Heart left ventricle (tissue), 16 donors: ENCODE measurements at regions not wholly inside any gene's neighbourhood (a gene's known extent, or its start where the extent isn't known, plus 50 kb on each side); places are given as distances from the start of the nearest gene placed in this dataset.
A peak's percentile ranks its signal among the peaks of the same experiment; 100 is the strongest.

Source experiments
- ATAC-seq, 4 donors: fragments of 200-7000 bp; cut with Tn5 transposase; one replicate each; pipeline ENCODE4 v1.9.1; 2020 to 2022; ENCODE audit warnings: moderate library complexity in 4 of 4, mild to moderate bottlenecking in 3 of 4, moderate number of reproducible peaks in 1 of 4
- DNase-seq, 5 donors: peaks; one replicate each; pipeline ENCODE4 v3.0.0-alpha.2; 2020
- H3K27ac ChIP-seq, 12 donors: fragments of 200-600 bp; sonication (generic) in 4 of 12; one replicate each; pipeline versions ENCODE4 v1.5.0 to v1.8.0; 2016 to 2022; ENCODE audit warnings: mild to moderate bottlenecking in 2 of 12
- H3K27me3 ChIP-seq, 9 donors: fragments of 200-600 bp; sonication (generic) in 2 of 9; one replicate each; pipeline versions ENCODE4 v1.5.1 to v1.8.0; 2016 to 2022; ENCODE audit warnings: mild to moderate bottlenecking in 3 of 9
- H3K36me3 ChIP-seq, 9 donors: fragments of 200-600 bp; sonication (generic) in 2 of 9; one replicate each; pipeline versions ENCODE4 v1.5.0 to v1.8.0; 2018 to 2022; ENCODE audit warnings: mild to moderate bottlenecking in 2 of 9
- H3K4me1 ChIP-seq, 12 donors: fragments of 200-600 bp; sonication (generic) in 4 of 12; one replicate each; pipeline versions ENCODE4 v1.5.0 to v1.8.0; 2016 to 2022; ENCODE audit warnings: mild to moderate bottlenecking in 3 of 12
- H3K4me3 ChIP-seq, 12 donors: fragments of 200-600 bp; sonication (generic) in 4 of 12; one replicate each; pipeline versions ENCODE4 v1.5.0 to v1.8.0; 2017 to 2022; ENCODE audit warnings: mild to moderate bottlenecking in 9 of 12, moderate library complexity in 4 of 12
- H3K9me3 ChIP-seq, 12 donors: fragments of 200-600 bp; sonication (generic) in 4 of 12; one replicate each; pipeline versions ENCODE4 v1.5.0 to v1.8.0; 2016 to 2022; ENCODE audit warnings: mild to moderate bottlenecking in 1 of 12
- POLR2A ChIP-seq, 2 donors: fragments of 450-650 bp; IDR thresholded peaks; one replicate each; pipeline ENCODE4 v1.6.1; 2017; ENCODE audit warnings: antibody characterized with exemption in 2 of 2, mild to moderate bottlenecking in 2 of 2, moderate library complexity in 2 of 2
- WGBS, 4 donors: extraction: QIAGEN DNeasy Blood & Tissue Kit in 2 of 4; methylation state at CpG; one replicate each; pipeline versions ENCODE4 v1.1.5 to v1.1.7; 2013 to 2018; 5-methylcytosine and 5-hydroxymethylcytosine counted together
- intact Hi-C, 10 donors: fragments of 100-400 bp; cut with DNase I; formaldehyde crosslinking; loops; one replicate each; pipeline versions ENCODE4 v1.11.1 to v1.14.2; 2022
- TF ChIP-seq, protein P1 (sequence below), 12 donors: fragments of 200-600 bp; sonication (generic) in 4 of 12; IDR thresholded peaks; one replicate each; pipeline versions ENCODE4 v1.5.0 to v1.8.0; 2018 to 2022; ENCODE audit warnings: antibody characterized with exemption in 12 of 12, mild to moderate bottlenecking in 5 of 12
- donor health status: ischemic (EF 13 %, LVEDD 7.1; RV severe dilation, severe dysfunction).
- donor health status: healthy with polysubstance abuse.
- donor health status: DM: no; HTN: yes; CAD: no.
- donor health status: DM: no; HTN: no; CAD: no.
- donor health status: ischemic (EF 25% LVEDD 6.9; RV normal size, moderate dysfunction).
- donor health status: ischemic (EF 25% LVEDD 5.7; RV mildly dilated, moderate dysfunction).
- donor health status: healthy.
- donor health status: DM: yes; HTN: yes; CAD: no.
- donor health status: ischemic (EF 35%, LVEDD 5.7; RV mildly dilated, moderate dysfunction).
- donor health status: nonischemic (EF 11% LVEDD 7.7; RV severe dilation, severe dysfunction).
- donor health status: DM: yes; HTN: yes; CAD: no.
- donor health status: PGD.
- donor health status: ischemic (EF 29% LVEDD 5.4; RV normal size, mild dysfunction).
- donor health status: nonischemic (EF 23%, LVEDD 6.1; RV moderate dilation, normal function).

DNA sequence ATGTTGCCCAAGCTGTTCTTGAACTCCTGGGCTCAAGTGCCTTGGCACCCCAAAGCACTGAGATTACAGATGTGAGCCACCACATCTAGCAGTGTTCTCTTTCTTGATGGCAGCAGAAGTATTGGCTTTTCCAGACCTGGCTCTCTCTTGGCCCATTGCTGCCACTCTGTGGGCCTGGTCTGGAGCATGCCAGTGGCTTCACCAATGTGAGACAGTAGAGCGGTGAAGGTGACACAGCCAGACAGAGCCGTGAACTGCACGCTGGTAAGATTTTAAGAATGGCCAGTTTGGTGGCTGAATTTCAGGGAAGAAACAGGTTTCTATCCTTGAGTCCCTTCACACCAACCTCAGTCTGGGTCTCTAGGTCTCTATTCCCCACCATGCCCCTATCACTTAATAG, 552.7 kb upstream of the NRP1 start:
- intact Hi-C loops = loop anchor here in 2 of 10 donors (2.0 to 10.0 kb wide), 3 partner anchors 178 to 552 kb away; partner anchors contain the start of gene NRP1 (in 2 of the 2)
- Histone ChIP-seq H3K9me3 (no peaks in the 10 kb centered on the region), H3K27ac (no peak overlapping the region), H3K4me1 (no peaks in the 10 kb centered on the region), H3K36me3 (no peaks in the 10 kb centered on the region), H3K4me3 (no peak overlapping the region), H3K27me3 (no peaks in the 10 kb centered on the region)
- TF ChIP-seq, protein P1, sequence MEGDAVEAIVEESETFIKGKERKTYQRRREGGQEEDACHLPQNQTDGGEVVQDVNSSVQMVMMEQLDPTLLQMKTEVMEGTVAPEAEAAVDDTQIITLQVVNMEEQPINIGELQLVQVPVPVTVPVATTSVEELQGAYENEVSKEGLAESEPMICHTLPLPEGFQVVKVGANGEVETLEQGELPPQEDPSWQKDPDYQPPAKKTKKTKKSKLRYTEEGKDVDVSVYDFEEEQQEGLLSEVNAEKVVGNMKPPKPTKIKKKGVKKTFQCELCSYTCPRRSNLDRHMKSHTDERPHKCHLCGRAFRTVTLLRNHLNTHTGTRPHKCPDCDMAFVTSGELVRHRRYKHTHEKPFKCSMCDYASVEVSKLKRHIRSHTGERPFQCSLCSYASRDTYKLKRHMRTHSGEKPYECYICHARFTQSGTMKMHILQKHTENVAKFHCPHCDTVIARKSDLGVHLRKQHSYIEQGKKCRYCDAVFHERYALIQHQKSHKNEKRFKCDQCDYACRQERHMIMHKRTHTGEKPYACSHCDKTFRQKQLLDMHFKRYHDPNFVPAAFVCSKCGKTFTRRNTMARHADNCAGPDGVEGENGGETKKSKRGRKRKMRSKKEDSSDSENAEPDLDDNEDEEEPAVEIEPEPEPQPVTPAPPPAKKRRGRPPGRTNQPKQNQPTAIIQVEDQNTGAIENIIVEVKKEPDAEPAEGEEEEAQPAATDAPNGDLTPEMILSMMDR (IDR thresholded peaks at IDR 0.05) = no peak
- no peak for TF ChIP-seq POLR2A (IDR thresholded peaks at IDR 0.05)
- DNase-seq (peak in 2 of 5 donors; percentile 35 to 38), ATAC-seq (peak; percentile 51 to 77 (median 74))
- 87 to 100% (median 96%) methylated on average over 3 of the region's 3 CpGs for WGBS, 4 donors

DNA sequence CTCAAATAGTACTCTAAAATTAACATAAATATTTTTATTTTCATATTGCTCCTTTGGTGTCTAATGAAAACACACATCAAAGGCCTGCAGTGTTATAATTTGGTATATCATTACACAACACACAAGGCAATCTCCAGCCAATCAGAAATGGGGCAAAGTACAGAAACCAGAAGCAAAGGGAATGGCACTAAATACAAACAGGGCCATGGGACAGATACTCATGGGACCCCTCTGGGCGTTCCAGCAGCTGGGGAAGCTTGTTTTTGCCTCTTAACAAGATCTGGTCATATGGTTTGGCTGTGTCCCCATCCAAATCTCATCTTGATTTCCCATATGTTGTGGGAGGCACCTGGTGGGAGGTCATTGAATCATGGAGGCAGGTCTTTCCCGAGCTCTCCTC, 551.8 kb upstream of the NRP1 start:
- Histone ChIP-seq H3K9me3 (no peaks in the 10 kb centered on the region), H3K4me1 (no peaks in the 10 kb centered on the region), H3K27me3 (no peaks in the 10 kb centered on the region), H3K27ac (no peak overlapping the region), H3K36me3 (no peaks in the 10 kb centered on the region), H3K4me3 (no peak overlapping the region)
- DNase-seq (no peak), ATAC-seq (no peak)
- no peak for TF ChIP-seq POLR2A (IDR thresholded peaks at IDR 0.05)
- intact Hi-C loops = loop anchor here in 2 of 10 donors (2.0 to 10.0 kb wide), 3 partner anchors 179 to 551 kb away; partner anchors contain the start of gene NRP1 (in 2 of the 2)
- WGBS, 4 donors = 65 to 90% (median 84%) methylated on average over 2 of the region's 2 CpGs

DNA sequence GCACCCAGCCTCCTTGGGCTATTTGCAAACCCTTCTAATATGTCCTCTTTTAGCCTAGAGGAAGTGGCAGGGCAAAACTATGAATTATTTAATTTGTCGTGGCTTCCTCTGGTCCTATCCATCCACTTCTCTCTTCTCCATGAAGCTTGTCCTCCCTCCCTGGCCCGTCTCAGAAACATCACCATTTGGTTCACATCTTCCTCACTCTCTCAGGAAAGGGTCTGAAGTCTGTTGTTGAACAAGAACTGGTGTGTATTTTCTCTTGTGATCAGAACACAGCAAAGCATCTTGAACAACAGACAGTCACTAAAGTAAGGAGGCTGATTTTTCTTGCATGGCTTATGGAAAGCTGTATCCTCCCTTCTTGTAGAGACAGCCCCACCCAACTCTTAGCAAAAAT, 550.1 kb upstream of the NRP1 start:
- Histone ChIP-seq H3K4me3 (no peak overlapping the region), H3K27me3 (no peaks in the 10 kb centered on the region), H3K36me3 (no peaks in the 10 kb centered on the region), H3K4me1 (no peaks in the 10 kb centered on the region), H3K9me3 (no peaks in the 10 kb centered on the region), H3K27ac (no peak overlapping the region)
- ATAC-seq = no peak
- intact Hi-C loops = loop anchor here in 1 of 10 donors (10.0 kb wide), 2 partner anchors 180 to 550 kb away; partner anchors contain the start of gene NRP1
- TF ChIP-seq POLR2A (IDR thresholded peaks at IDR 0.05) = no peak
- TF ChIP-seq, protein P1 (IDR thresholded peaks at IDR 0.05) = no peak
- 80 to 91% (median 84%) methylated on average over 2 of the region's 2 CpGs for WGBS, 4 donors
- DNase-seq = no peak

DNA sequence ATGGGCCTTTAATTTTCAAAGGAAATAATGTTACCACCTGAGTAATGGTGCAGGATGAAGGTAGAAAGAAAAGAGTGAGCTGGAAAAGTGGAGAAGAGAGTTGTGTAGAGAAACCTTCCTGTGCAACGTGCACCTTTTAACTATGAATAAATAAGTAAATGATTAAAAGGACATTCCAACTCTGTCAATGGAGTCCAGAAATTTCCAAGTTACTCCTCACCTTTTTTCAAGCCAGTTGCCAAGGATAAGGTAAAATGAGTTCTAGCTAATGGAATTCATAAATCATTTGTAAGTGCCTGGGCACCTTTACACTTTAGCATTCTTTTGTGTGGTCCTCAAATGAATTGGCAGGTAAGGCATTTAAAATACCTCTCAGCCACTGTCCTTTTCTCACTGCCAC, 549.4 kb upstream of the NRP1 start:
- no peak for TF ChIP-seq POLR2A (IDR thresholded peaks at IDR 0.05)
- TF ChIP-seq, protein P1 (IDR thresholded peaks at IDR 0.05) = no peak
- Histone ChIP-seq H3K4me1 (no peaks in the 10 kb centered on the region), H3K36me3 (no peaks in the 10 kb centered on the region), H3K27ac (no peak overlapping the region), H3K4me3 (no peak overlapping the region), H3K9me3 (no peaks in the 10 kb centered on the region), H3K27me3 (no peaks in the 10 kb centered on the region)
- DNase-seq (no peak), ATAC-seq (no peak)
- 88 to 94% (median 90%) methylated on average over 1 of the region's 1 CpG for WGBS, 4 donors
- intact Hi-C loops = loop anchor here in 1 of 10 donors (10.0 kb wide), 2 partner anchors 181 to 549 kb away; partner anchors contain the start of gene NRP1

DNA sequence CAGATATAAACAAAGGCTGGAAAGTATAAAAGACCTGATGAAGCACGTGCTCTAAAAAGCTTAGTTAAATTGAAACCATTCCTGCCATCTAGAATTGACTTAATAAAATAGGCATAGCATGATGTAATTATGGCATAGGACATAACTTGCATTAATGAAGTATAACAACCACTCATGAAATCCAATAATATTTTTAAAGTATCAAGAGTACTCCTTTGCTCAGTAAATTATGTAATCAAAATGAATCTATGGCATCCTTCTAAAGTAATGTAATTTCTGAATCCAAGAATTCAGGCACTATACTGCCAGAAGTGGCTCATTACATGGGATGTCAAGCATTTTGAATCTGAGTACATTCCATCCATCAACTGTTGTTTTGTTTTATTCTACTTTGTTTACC, 548.5 kb upstream of the NRP1 start:
- no peaks in the 10 kb centered on the region for H3K36me3 ChIP-seq
- intact Hi-C loops = loop anchor here in 1 of 10 donors (10.0 kb wide), 2 partner anchors 182 to 548 kb away; partner anchors contain the start of gene NRP1
- H3K9me3 ChIP-seq = no peaks in the 10 kb centered on the region
- DNase-seq (no peak), ATAC-seq (no peak)
- TF ChIP-seq, protein P1 (IDR thresholded peaks at IDR 0.05) = no peak
- TF ChIP-seq POLR2A (IDR thresholded peaks at IDR 0.05) = no peak
- no peaks in the 10 kb centered on the region for H3K27me3 ChIP-seq
- 95 to 100% (median 99%) methylated on average over 1 of the region's 1 CpG for WGBS, 4 donors
- H3K4me1 ChIP-seq = no peaks in the 10 kb centered on the region
- no peak overlapping the region for H3K27ac ChIP-seq
- no peak overlapping the region for H3K4me3 ChIP-seq
